Fibroblast of lung (primary cell): ENCODE measurements at regions not wholly inside any gene's neighbourhood (a gene's known extent, or its start where the extent isn't known, plus 50 kb on each side); places are given as distances from the start of the nearest gene placed in this dataset.

Experiments
- EZH2 ChIP-seq: IDR thresholded peaks from 2 replicates; pipeline ENCODE4 v1.5.1; 2012; ENCODE audit warnings: low read length, control low read depth, mild to moderate bottlenecking; ENCODE audit errors: missing control alignments
- TF ChIP-seq, protein P1 (sequence below), 2 donors: IDR thresholded peaks in 1 of 2; conservative IDR thresholded peaks in 1 of 2; 1 replicate in 1 of 2; 2 replicates in 1 of 2; pipeline ENCODE4 v1.5.1; 2011 to 2012; ENCODE audit warnings: low read length in 2 of 2, control low read depth in 1 of 2, inconsistent platforms in 1 of 2, low read depth in 1 of 2, mild to moderate bottlenecking in 1 of 2

DNA sequence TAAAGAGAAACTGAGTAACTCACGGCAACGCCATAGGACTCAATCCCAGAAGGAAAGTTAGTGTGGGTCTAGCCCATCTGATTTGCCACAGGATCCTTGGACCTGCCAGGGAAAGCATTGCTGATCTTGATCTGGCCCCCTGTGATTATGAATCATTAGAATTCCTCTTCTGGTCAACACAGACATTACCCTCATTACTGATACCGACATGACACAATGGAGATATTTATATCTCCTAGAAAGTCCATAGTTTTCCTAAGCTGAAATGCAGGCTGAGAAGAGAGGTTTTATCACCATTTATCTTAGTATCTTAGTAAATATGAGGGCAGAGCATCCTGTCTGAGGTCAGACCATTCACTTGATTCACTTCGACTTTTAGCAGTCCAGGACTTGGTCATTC lies 75.5 kb upstream of the CCDC68 start:
- TF ChIP-seq, protein P1, sequence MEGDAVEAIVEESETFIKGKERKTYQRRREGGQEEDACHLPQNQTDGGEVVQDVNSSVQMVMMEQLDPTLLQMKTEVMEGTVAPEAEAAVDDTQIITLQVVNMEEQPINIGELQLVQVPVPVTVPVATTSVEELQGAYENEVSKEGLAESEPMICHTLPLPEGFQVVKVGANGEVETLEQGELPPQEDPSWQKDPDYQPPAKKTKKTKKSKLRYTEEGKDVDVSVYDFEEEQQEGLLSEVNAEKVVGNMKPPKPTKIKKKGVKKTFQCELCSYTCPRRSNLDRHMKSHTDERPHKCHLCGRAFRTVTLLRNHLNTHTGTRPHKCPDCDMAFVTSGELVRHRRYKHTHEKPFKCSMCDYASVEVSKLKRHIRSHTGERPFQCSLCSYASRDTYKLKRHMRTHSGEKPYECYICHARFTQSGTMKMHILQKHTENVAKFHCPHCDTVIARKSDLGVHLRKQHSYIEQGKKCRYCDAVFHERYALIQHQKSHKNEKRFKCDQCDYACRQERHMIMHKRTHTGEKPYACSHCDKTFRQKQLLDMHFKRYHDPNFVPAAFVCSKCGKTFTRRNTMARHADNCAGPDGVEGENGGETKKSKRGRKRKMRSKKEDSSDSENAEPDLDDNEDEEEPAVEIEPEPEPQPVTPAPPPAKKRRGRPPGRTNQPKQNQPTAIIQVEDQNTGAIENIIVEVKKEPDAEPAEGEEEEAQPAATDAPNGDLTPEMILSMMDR (conservative IDR thresholded peaks at IDR 0.05 in 1 of 2, IDR thresholded peaks at IDR 0.05 in 1 of 2; ENCODE audit: low read depth in 1 of 2, low read length in 2 of 2) = no peak
- TF ChIP-seq EZH2 = no peak
